WI38 (cell line): ENCODE measurements at regions not wholly inside any gene's neighbourhood (a gene's known extent, or its start where the extent isn't known, plus 50 kb on each side); places are given as distances from the start of the nearest gene placed in this dataset.
"Not testable (repeated sequence)": the region's sequence is repeated elsewhere in the genome, so short reads cannot be mapped to it uniquely, and the experiment has no call there.

ENCODE experiments used
- H3K4me3 ChIP-seq: 2 replicates; pipeline ENCODE4 v1.5.1; 2011; ENCODE audit warnings: low read depth, mild to moderate bottlenecking, control low read depth, low read length
- CTCF ChIP-seq: IDR thresholded peaks from 2 replicates; pipeline ENCODE4 v1.5.1; 2012; ENCODE audit warnings: low read depth, mild to moderate bottlenecking, control low read depth, low read length

GRCh38 chr11:79615425-79615824 is 174.6 kb upstream of the TENM4 start:
- H3K4me3 ChIP-seq: no peak overlapping the region
- no peak for TF ChIP-seq CTCF

GRCh38 chr11:79610678-79611077 is 169.8 kb upstream of the TENM4 start:
- H3K4me3 ChIP-seq: no peak overlapping the region
- no peak for TF ChIP-seq CTCF

GRCh38 chr11:79610139-79610538 is 169.3 kb upstream of the TENM4 start:
- no peak overlapping the region for H3K4me3 ChIP-seq
- TF ChIP-seq CTCF: no peak

- no peak for TF ChIP-seq CTCF
Observed at GRCh38 chr11:79609511-79609910, 168.7 kb upstream of the TENM4 start.

GRCh38 chr11:79606461-79606860 is 165.6 kb upstream of the TENM4 start:
- H3K4me3 ChIP-seq: not testable (repeated sequence)

More at GRCh38 chr11:79609511-79609910, 168.7 kb upstream of the TENM4 start:
- H3K4me3 ChIP-seq: no peak overlapping the region

GRCh38 chr11:79600711-79601110 is 159.9 kb upstream of the TENM4 start:
- H3K4me3 ChIP-seq: no peak overlapping the region
- TF ChIP-seq CTCF: no peak

- H3K4me3 ChIP-seq: no peak overlapping the region
- no peak for TF ChIP-seq CTCF
Observed at GRCh38 chr11:79594834-79595233, 154.0 kb upstream of the TENM4 start.

GRCh38 chr11:79592824-79593223 is 152.0 kb upstream of the TENM4 start:
- H3K4me3 ChIP-seq: no peak overlapping the region
- TF ChIP-seq CTCF: no peak
